Activated CD4-positive, alpha-beta memory T cell treated with anti-CD3 and anti-CD28 coated beads for 36 hours (primary cell): ENCODE measurements at regions not wholly inside any gene's neighbourhood (a gene's known extent, or its start where the extent isn't known, plus 50 kb on each side); places are given as distances from the start of the nearest gene placed in this dataset.

Experiments used
- CTCF ChIA-PET: fragments of 350-600 bp; sonication (Branson Sonifier 250); formaldehyde crosslinking; loops from one replicate; lab custom pipeline; 2021; ENCODE audit warnings: antibody characterized with exemption, inconsistent platforms; lab: Charles Lee
- POLR2A ChIA-PET: fragments of 350-600 bp; sonication (Branson Sonifier 250); formaldehyde crosslinking; loops from one replicate; lab custom pipeline; 2021; ENCODE audit warnings: antibody characterized with exemption; lab: Charles Lee
- DNase-seq: peaks from one replicate; pipeline ENCODE4 v3.0.0-alpha.2; 2020
- H3K27ac Mint-ChIP-seq: one replicate; pipeline ENCODE4 v1.8.0; 2021; ENCODE audit warnings: mixed read lengths
- H3K27me3 Mint-ChIP-seq: one replicate; pipeline ENCODE4 v1.8.0; 2021; ENCODE audit warnings: mixed read lengths
- H3K36me3 Mint-ChIP-seq: one replicate; pipeline ENCODE4 v1.8.0; 2021; ENCODE audit warnings: mixed read lengths
- H3K4me1 Mint-ChIP-seq: one replicate; pipeline ENCODE4 v1.8.0; 2021; ENCODE audit warnings: low read depth, mixed read lengths
- H3K4me3 Mint-ChIP-seq: one replicate; pipeline ENCODE4 v1.8.0; 2021; ENCODE audit warnings: mild to moderate bottlenecking, mixed read lengths
- H3K9me3 Mint-ChIP-seq: one replicate; pipeline ENCODE4 v1.8.0; 2021; ENCODE audit warnings: mixed read lengths
- intact Hi-C: fragments of 100-400 bp; cut with micrococcal nuclease; formaldehyde crosslinking; loops from one replicate; pipeline ENCODE4 v1.15.1; 2023

- POLR2A ChIA-PET = no interaction called here
- intact Hi-C loops = no loop called here
- CTCF ChIA-PET = no interaction called here
- Mint-ChIP-seq H3K27ac (no peak overlapping the region), H3K36me3 (no peaks in the 10 kb centered on the region), H3K9me3 (no peaks in the 10 kb centered on the region), H3K27me3 (no peaks in the 10 kb centered on the region), H3K4me3 (no peak overlapping the region), H3K4me1 (no peaks in the 10 kb centered on the region)
- no peak for DNase-seq
Measured at GRCh38 chr12:63317880-63318279, 166.9 kb upstream of the AVPR1A start.

GRCh38 chr12:63317286-63317846 is 166.4 kb upstream of the AVPR1A start:
- no peaks in the 10 kb centered on the region for H3K27me3 Mint-ChIP-seq
- POLR2A ChIA-PET = no interaction called here
- intact Hi-C loops = no loop called here
- H3K36me3 Mint-ChIP-seq = no peaks in the 10 kb centered on the region
- H3K27ac Mint-ChIP-seq = no peak overlapping the region
- H3K4me1 Mint-ChIP-seq = no peaks in the 10 kb centered on the region
- CTCF ChIA-PET = no interaction called here
- DNase-seq = no peak
- H3K4me3 Mint-ChIP-seq = no peak overlapping the region
- H3K9me3 Mint-ChIP-seq = no peaks in the 10 kb centered on the region

GRCh38 chr12:63313139-63313538 is 162.1 kb upstream of the AVPR1A start:
- DNase-seq = no peak
- peaks cover 5% of the 10 kb centered on the region for H3K9me3 Mint-ChIP-seq
- POLR2A ChIA-PET = no interaction called here
- intact Hi-C loops = no loop called here
- no peaks in the 10 kb centered on the region for H3K4me1 Mint-ChIP-seq
- no peaks in the 10 kb centered on the region for H3K27me3 Mint-ChIP-seq
- CTCF ChIA-PET = no interaction called here
- no peak overlapping the region for H3K4me3 Mint-ChIP-seq
- H3K27ac Mint-ChIP-seq = no peak overlapping the region
- no peaks in the 10 kb centered on the region for H3K36me3 Mint-ChIP-seq

- no peaks in the 10 kb centered on the region for H3K27me3 Mint-ChIP-seq
Measured at GRCh38 chr12:63308671-63309070, 157.7 kb upstream of the AVPR1A start.

GRCh38 chr12:63307849-63308248 is 156.8 kb upstream of the AVPR1A start:
- no peak overlapping the region for H3K4me3 Mint-ChIP-seq
- intact Hi-C loops = no loop called here
- no peak for DNase-seq
- H3K9me3 Mint-ChIP-seq = peaks cover 5% of the 10 kb centered on the region
- no peaks in the 10 kb centered on the region for H3K4me1 Mint-ChIP-seq
- POLR2A ChIA-PET = no interaction called here
- no peaks in the 10 kb centered on the region for H3K27me3 Mint-ChIP-seq
- no peak overlapping the region for H3K27ac Mint-ChIP-seq
- CTCF ChIA-PET = no interaction called here
- no peaks in the 10 kb centered on the region for H3K36me3 Mint-ChIP-seq

More at GRCh38 chr12:63308671-63309070, 157.7 kb upstream of the AVPR1A start:
- no peak overlapping the region for H3K27ac Mint-ChIP-seq
- no peaks in the 10 kb centered on the region for H3K4me1 Mint-ChIP-seq
- peaks cover 5% of the 10 kb centered on the region for H3K9me3 Mint-ChIP-seq
- POLR2A ChIA-PET = no interaction called here
- H3K36me3 Mint-ChIP-seq = no peaks in the 10 kb centered on the region
- no peak overlapping the region for H3K4me3 Mint-ChIP-seq
- no peak for DNase-seq
- CTCF ChIA-PET = no interaction called here
- intact Hi-C loops = no loop called here

- H3K27me3 Mint-ChIP-seq = no peaks in the 10 kb centered on the region
- POLR2A ChIA-PET = no interaction called here
- no peaks in the 10 kb centered on the region for H3K36me3 Mint-ChIP-seq
- H3K9me3 Mint-ChIP-seq = peaks cover 3% of the 10 kb centered on the region
- intact Hi-C loops = no loop called here
- DNase-seq = no peak
- no peak overlapping the region for H3K4me3 Mint-ChIP-seq
- H3K27ac Mint-ChIP-seq = no peak overlapping the region
- CTCF ChIA-PET = no interaction called here
- no peaks in the 10 kb centered on the region for H3K4me1 Mint-ChIP-seq
Measured at GRCh38 chr12:63305901-63306875, 155.2 kb upstream of the AVPR1A start.

- Mint-ChIP-seq H3K9me3 (no peaks in the 10 kb centered on the region), H3K27ac (no peak overlapping the region), H3K27me3 (no peaks in the 10 kb centered on the region), H3K4me3 (no peak overlapping the region), H3K36me3 (no peaks in the 10 kb centered on the region), H3K4me1 (no peaks in the 10 kb centered on the region)
- intact Hi-C loops = no loop called here
- POLR2A ChIA-PET = no interaction called here
- CTCF ChIA-PET = no interaction called here
- DNase-seq = no peak
Measured at GRCh38 chr12:63304887-63305316, 153.9 kb upstream of the AVPR1A start.

- POLR2A ChIA-PET = no interaction called here
- no peaks in the 10 kb centered on the region for H3K4me1 Mint-ChIP-seq
- no peaks in the 10 kb centered on the region for H3K36me3 Mint-ChIP-seq
- no peak overlapping the region for H3K4me3 Mint-ChIP-seq
- H3K9me3 Mint-ChIP-seq = no peaks in the 10 kb centered on the region
- intact Hi-C loops = no loop called here
- DNase-seq = no peak
- H3K27me3 Mint-ChIP-seq = no peaks in the 10 kb centered on the region
- H3K27ac Mint-ChIP-seq = no peak overlapping the region
- CTCF ChIA-PET = no interaction called here
Measured at GRCh38 chr12:63302941-63303536, 152.0 kb upstream of the AVPR1A start.

- H3K36me3 Mint-ChIP-seq = no peaks in the 10 kb centered on the region
- ChIA-PET CTCF (no interaction called here), POLR2A (no interaction called here)
- DNase-seq = no peak
- intact Hi-C loops = no loop called here
- H3K27me3 Mint-ChIP-seq = no peaks in the 10 kb centered on the region
- H3K27ac Mint-ChIP-seq = no peak overlapping the region
- no peak overlapping the region for H3K4me3 Mint-ChIP-seq
- no peaks in the 10 kb centered on the region for H3K4me1 Mint-ChIP-seq
- no peaks in the 10 kb centered on the region for H3K9me3 Mint-ChIP-seq
Measured at GRCh38 chr12:63302269-63302940, 151.4 kb upstream of the AVPR1A start.

- H3K4me3 Mint-ChIP-seq = no peak overlapping the region
Measured at GRCh38 chr12:63301311-63301710, 150.3 kb upstream of the AVPR1A start.

GRCh38 chr12:63298386-63298930 is 147.5 kb upstream of the AVPR1A start:
- intact Hi-C loops = no loop called here
- DNase-seq = no peak
- ChIA-PET CTCF (no interaction called here), POLR2A (no interaction called here)
- Mint-ChIP-seq H3K36me3 (no peaks in the 10 kb centered on the region), H3K9me3 (no peaks in the 10 kb centered on the region), H3K4me1 (no peaks in the 10 kb centered on the region), H3K27me3 (no peaks in the 10 kb centered on the region), H3K27ac (no peak overlapping the region), H3K4me3 (no peak overlapping the region)

More at GRCh38 chr12:63301311-63301710, 150.3 kb upstream of the AVPR1A start:
- POLR2A ChIA-PET = no interaction called here
- H3K27ac Mint-ChIP-seq = no peak overlapping the region
- H3K36me3 Mint-ChIP-seq = no peaks in the 10 kb centered on the region
- H3K9me3 Mint-ChIP-seq = no peaks in the 10 kb centered on the region
- CTCF ChIA-PET = no interaction called here
- no peaks in the 10 kb centered on the region for H3K4me1 Mint-ChIP-seq
- no peaks in the 10 kb centered on the region for H3K27me3 Mint-ChIP-seq
- intact Hi-C loops = no loop called here
- DNase-seq = no peak

GRCh38 chr12:63294327-63294632 is 143.3 kb upstream of the AVPR1A start:
- DNase-seq = no peak
- no peaks in the 10 kb centered on the region for H3K4me1 Mint-ChIP-seq
- intact Hi-C loops = no loop called here
- ChIA-PET POLR2A (no interaction called here), CTCF (no interaction called here)
- H3K36me3 Mint-ChIP-seq = no peaks in the 10 kb centered on the region
- H3K27ac Mint-ChIP-seq = no peak overlapping the region
- no peaks in the 10 kb centered on the region for H3K9me3 Mint-ChIP-seq
- H3K27me3 Mint-ChIP-seq = no peaks in the 10 kb centered on the region
- no peak overlapping the region for H3K4me3 Mint-ChIP-seq
